HEK293 (cell line): ENCODE measurements at regions not wholly inside any gene's neighbourhood (a gene's known extent, or its start where the extent isn't known, plus 50 kb on each side); places are given as distances from the start of the nearest gene placed in this dataset.

Source experiments
- CTCF ChIA-PET: fragments of 350-600 bp; formaldehyde crosslinking; extraction: SDS; loops from one replicate; lab custom pipeline; 2021; ENCODE audit warnings: antibody characterized with exemption; lab: Yijun Ruan, JAX
- POLR2A ChIA-PET: fragments of 300-600 bp; formaldehyde crosslinking; extraction: SDS; loops from one replicate; lab custom pipeline; 2020; ENCODE audit warnings: antibody characterized with exemption, inconsistent platforms; lab: Yijun Ruan, JAX
- H3K27ac ChIP-seq: fragments of 200-500 bp; sonication (Bioruptor generic); 2 replicates; pipeline ENCODE4 v1.5.1; 2014; ENCODE audit warnings: low read depth, low read length, control low read depth, inconsistent platforms; ENCODE audit errors: extremely low read depth
- H3K36me3 ChIP-seq, 2 experiments: fragments of 200-500 bp in 1 of 2; sonication (Bioruptor generic) in 1 of 2; 1 replicate in 1 of 2; 2 replicates in 1 of 2; pipeline ENCODE4 v1.5.1; 2014 to 2017; ENCODE audit warnings: inconsistent platforms in 2 of 2, low read length in 2 of 2; ENCODE audit not compliant: control insufficient read depth in 2 of 2, insufficient read depth in 1 of 2
- H3K4me1 ChIP-seq: fragments of 200-500 bp; sonication (Bioruptor generic); 2 replicates; pipeline ENCODE4 v1.5.1; 2014; ENCODE audit warnings: mild to moderate bottlenecking, low read length, inconsistent platforms; ENCODE audit not compliant: control insufficient read depth, insufficient read depth
- H3K4me3 ChIP-seq: 2 replicates; pipeline ENCODE4 v1.5.1; 2011; ENCODE audit warnings: low read depth, mild to moderate bottlenecking, control low read depth, low read length, moderate library complexity
- H3K9me3 ChIP-seq: fragments of 200-500 bp; sonication (Bioruptor generic); 2 replicates; pipeline ENCODE4 v1.5.1; 2014; ENCODE audit warnings: low read depth, low read length, inconsistent platforms; ENCODE audit not compliant: control insufficient read depth, insufficient read depth
- BCL11A ChIP-seq: fragments of 450-650 bp; formaldehyde crosslinking; IDR thresholded peaks from 2 replicates; pipeline ENCODE4 v1.5.1; 2016; ENCODE audit warnings: low read depth, missing biosample characterization, missing genetic modification characterization
- SP7 ChIP-seq: fragments of 450-650 bp; formaldehyde crosslinking; IDR thresholded peaks from 2 replicates; pipeline ENCODE4 v1.5.1; 2016; ENCODE audit warnings: missing biosample characterization, missing genetic modification characterization
- WT1 ChIP-seq: fragments of 450-650 bp; formaldehyde crosslinking; IDR thresholded peaks from 2 replicates; pipeline ENCODE4 v1.5.1; 2016; ENCODE audit warnings: missing biosample characterization, missing genetic modification characterization
- ZBTB10 ChIP-seq: fragments of 450-650 bp; formaldehyde crosslinking; IDR thresholded peaks from 2 replicates; pipeline ENCODE4 v1.5.1; 2016; ENCODE audit warnings: missing biosample characterization, missing genetic modification characterization
- ZBTB44 ChIP-seq: fragments of 450-650 bp; IDR thresholded peaks from 2 replicates; pipeline ENCODE4 v1.5.1; 2018; ENCODE audit warnings: missing biosample characterization, mild to moderate bottlenecking, missing genetic modification characterization
- ZBTB49 ChIP-seq: fragments of 450-650 bp; formaldehyde crosslinking; IDR thresholded peaks from 2 replicates; pipeline ENCODE4 v1.5.1; 2016; ENCODE audit warnings: missing biosample characterization, missing genetic modification characterization, low read depth
- ZBTB6 ChIP-seq: fragments of 450-650 bp; formaldehyde crosslinking; IDR thresholded peaks from 2 replicates; pipeline ENCODE4 v1.5.1; 2017; ENCODE audit warnings: missing biosample characterization, missing genetic modification characterization
- ZNF10 ChIP-seq: fragments of 450-650 bp; formaldehyde crosslinking; IDR thresholded peaks from 2 replicates; pipeline ENCODE4 v1.5.1; 2017; ENCODE audit warnings: missing biosample characterization, missing genetic modification characterization
- ZNF121 ChIP-seq: fragments of 450-650 bp; formaldehyde crosslinking; IDR thresholded peaks from 2 replicates; pipeline ENCODE4 v1.5.1; 2016; ENCODE audit warnings: missing biosample characterization, missing genetic modification characterization
- ZNF274 ChIP-seq, 2 experiments: fragments of 200-500 bp in 1 of 2; fragments of 450-650 bp in 1 of 2; sonication (Bioruptor generic) in 1 of 2; formaldehyde crosslinking in 1 of 2; IDR thresholded peaks; 2 replicates each; pipeline versions ENCODE4 v1.5.1 to v1.6.1; 2014 to 2016; ENCODE audit warnings: borderline replicate concordance in 1 of 2, inconsistent platforms in 1 of 2, low read length in 1 of 2, missing biosample characterization in 1 of 2, missing genetic modification characterization in 1 of 2
- ZNF341 ChIP-seq: fragments of 450-650 bp; formaldehyde crosslinking; IDR thresholded peaks from 2 replicates; pipeline ENCODE4; 2016; ENCODE audit warnings: low read depth, missing biosample characterization, missing genetic modification characterization
- ZNF623 ChIP-seq: fragments of 450-650 bp; formaldehyde crosslinking; IDR thresholded peaks from 2 replicates; pipeline ENCODE4 v1.5.1; 2016; ENCODE audit warnings: missing biosample characterization, missing genetic modification characterization
- ZNF624 ChIP-seq: fragments of 450-650 bp; formaldehyde crosslinking; IDR thresholded peaks from 2 replicates; pipeline ENCODE4 v1.5.1; 2017; ENCODE audit warnings: missing biosample characterization, missing genetic modification characterization
- ZNF777 ChIP-seq: fragments of 450-650 bp; formaldehyde crosslinking; IDR thresholded peaks from 2 replicates; pipeline ENCODE4 v1.5.1; 2017; ENCODE audit warnings: missing biosample characterization, missing genetic modification characterization, borderline replicate concordance
- ZNF843 ChIP-seq: fragments of 450-650 bp; formaldehyde crosslinking; IDR thresholded peaks from 2 replicates; pipeline ENCODE4 v1.5.1; 2016; ENCODE audit warnings: missing biosample characterization, missing genetic modification characterization

- TF ChIP-seq ZNF624: no peak
- TF ChIP-seq ZBTB49: no peak
- no peak for TF ChIP-seq ZNF777
- no peak for TF ChIP-seq ZNF623
Observed at GRCh38 chr6:14048837-14049236, 68.7 kb upstream of the CD83 start (continued).

- Histone ChIP-seq H3K4me1 (no peaks in the 10 kb centered on the region), H3K27ac (no peak overlapping the region), H3K36me3 (no peaks in the 10 kb centered on the region), H3K4me3 (no peak overlapping the region), H3K9me3 (no peaks in the 10 kb centered on the region)
- POLR2A ChIA-PET: no interaction called here
- CTCF ChIA-PET: interaction anchor here (0.5 to 2.5 kb wide), 9 partner anchors 13 to 1016 kb away, joined by 3 to 13 read pairs (median 4); no protein-coding TSS in a partner anchor
- no peak for TF ChIP-seq ZBTB6 (tag by site-specific recombination)
- peak; percentile 29; the same call in 1 of the 2 replicates for TF ChIP-seq ZNF341 (tag by site-specific recombination)
Observed at GRCh38 chr6:14051355-14051754, 66.2 kb upstream of the CD83 start.

GRCh38 chr6:14053811-14054210 lies 63.8 kb upstream of the CD83 start:
- Histone ChIP-seq H3K27ac (no peak overlapping the region), H3K9me3 (no peaks in the 10 kb centered on the region), H3K4me1 (no peaks in the 10 kb centered on the region), H3K36me3 (no peaks in the 10 kb centered on the region), H3K4me3 (no peak overlapping the region)
- POLR2A ChIA-PET: no interaction called here
- TF ChIP-seq ZNF843: no peak
- TF ChIP-seq ZBTB44 (tag by site-specific recombination): no peak
- TF ChIP-seq ZBTB10 (tag by site-specific recombination): no peak
- TF ChIP-seq ZNF274 (IDR thresholded peaks at IDR 0.05; ENCODE audit: low read length): no peak
- TF ChIP-seq ZNF274 (tag by site-specific recombination; IDR thresholded peaks at IDR 0.05; ENCODE audit: borderline replicate concordance): no peak
- no peak for TF ChIP-seq WT1 (tag by site-specific recombination)
- TF ChIP-seq SP7 (tag by site-specific recombination): no peak
- TF ChIP-seq BCL11A (tag by site-specific recombination): no peak
- TF ChIP-seq ZNF10 (tag by site-specific recombination): no peak
- no peak for TF ChIP-seq ZNF121 (tag by site-specific recombination)
- CTCF ChIA-PET: interaction anchor here (1.2 to 2.3 kb wide), 3 partner anchors 12 to 145 kb away, joined by 5 to 29 read pairs (median 6); no protein-coding TSS in a partner anchor
